Stimulated activated CD4-positive, alpha-beta T cell treated with anti-CD3 and anti-CD28 coated beads, Interleukin-12 subunit alpha, Interleukin-12 subunit beta, amount 100 ng/mL, for 4 hours (primary cell): ENCODE measurements at regions not wholly inside any gene's neighbourhood (a gene's known extent, or its start where the extent isn't known, plus 50 kb on each side); places are given as distances from the start of the nearest gene placed in this dataset.

Experiments
- DNase-seq: peaks from one replicate; pipeline ENCODE4 v3.0.0-alpha.2; 2020

- DNase-seq, result no peak
Observed at GRCh38 chr2:192357217-192357616, 162.5 kb upstream of the TMEFF2 start.

DNA sequence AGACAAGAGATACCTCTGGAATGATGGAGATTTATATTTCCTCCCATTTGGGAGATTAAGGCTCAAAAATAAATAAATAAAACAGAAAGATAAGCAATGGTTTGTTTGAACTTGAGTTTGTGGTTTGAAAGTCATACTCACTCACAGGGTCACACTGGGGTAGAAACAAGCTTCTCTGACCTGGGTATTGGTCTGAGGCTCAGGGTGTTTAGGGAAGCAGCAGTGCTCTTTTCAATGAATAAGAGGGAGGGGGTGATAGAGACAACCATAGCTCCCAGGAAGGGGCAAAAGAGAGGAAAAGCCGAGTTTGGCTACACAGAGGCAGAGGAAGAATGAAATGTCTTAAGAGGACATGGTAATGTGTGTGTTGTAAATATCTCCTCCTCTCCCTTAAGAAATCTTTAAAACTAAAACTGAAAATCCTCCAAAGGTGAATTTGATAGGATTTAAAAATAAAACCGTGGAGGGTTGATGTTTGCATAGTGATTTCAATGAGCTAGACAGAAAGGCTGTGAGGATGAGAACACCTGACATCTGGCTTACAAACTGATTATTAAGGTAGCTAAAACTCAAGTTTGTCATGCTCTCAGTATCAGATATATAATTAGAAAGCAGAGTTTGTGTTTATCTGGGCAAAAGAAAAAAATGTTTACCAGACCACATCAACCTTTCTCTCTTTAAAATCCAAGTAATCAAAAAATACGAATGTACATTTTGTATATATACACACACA is 159.9 kb upstream of the TMEFF2 start:
- DNase-seq, result no peak

GRCh38 chr2:192347542-192347941 is 152.8 kb upstream of the TMEFF2 start:
- DNase-seq, result no peak

- DNase-seq, result no peak
Observed at GRCh38 chr2:192345287-192345686, 150.6 kb upstream of the TMEFF2 start.

DNA sequence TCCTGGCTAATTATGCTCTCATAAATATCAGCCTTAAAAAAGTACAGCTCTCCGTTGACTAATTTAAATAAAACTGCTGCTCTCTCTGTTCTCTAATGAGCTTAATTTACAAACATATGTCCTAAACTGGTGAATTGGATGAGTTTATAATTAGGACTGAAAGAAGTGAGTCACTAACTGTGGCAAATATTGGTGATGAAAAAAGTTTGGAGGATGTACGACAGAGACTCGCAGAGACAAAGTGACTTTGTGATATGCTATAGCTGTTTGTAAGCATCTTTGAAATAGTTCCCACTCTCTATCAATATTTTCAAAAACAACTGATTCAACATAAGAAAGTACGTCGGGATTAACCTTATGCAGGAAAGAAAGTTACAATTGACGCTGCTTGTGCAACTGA is 138.9 kb upstream of the TMEFF2 start:
- no peak for DNase-seq

DNA sequence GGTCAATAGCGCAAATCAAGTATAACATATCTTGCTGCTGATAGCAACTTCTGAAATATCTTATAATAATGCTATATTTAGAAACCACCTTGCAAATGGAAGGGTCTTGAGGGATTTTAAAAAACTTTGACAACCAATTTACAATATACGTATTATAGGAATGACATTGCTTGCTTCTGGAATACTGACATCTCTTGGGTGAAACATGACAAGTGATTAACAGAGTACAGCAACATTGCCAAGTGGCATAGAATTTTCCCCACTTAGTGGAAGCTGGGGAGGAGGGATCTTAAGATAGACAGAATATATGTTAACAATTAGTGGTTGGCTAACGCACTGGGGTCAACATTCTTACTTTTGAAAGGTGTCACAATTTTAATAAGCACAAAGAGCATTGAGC is 133.6 kb upstream of the TMEFF2 start:
- no peak for DNase-seq

GRCh38 chr2:192327576-192327975 is 132.8 kb upstream of the TMEFF2 start:
- DNase-seq, result no peak

DNA sequence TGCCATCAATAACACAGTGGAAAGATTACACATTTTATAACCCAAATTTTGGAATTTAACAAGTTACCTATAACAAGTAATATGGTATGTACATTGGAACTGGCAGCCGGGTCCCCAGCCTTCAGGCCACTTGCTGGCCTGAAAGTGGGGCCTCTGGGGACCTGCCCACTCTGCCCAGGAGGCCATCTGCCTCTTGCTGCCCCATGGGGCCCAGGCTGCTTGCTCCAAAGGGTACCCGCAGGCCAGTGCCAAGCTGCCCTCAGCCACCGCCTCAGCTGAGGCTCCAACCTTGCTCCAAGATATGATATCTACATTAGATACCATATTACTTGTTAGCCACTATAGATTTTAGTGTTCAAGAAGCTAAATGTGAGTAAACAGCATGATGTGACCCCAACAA is 120.8 kb upstream of the TMEFF2 start:
- no peak for DNase-seq

- no peak for DNase-seq
Observed at GRCh38 chr2:192314800-192315481, 120.2 kb upstream of the TMEFF2 start.

DNA sequence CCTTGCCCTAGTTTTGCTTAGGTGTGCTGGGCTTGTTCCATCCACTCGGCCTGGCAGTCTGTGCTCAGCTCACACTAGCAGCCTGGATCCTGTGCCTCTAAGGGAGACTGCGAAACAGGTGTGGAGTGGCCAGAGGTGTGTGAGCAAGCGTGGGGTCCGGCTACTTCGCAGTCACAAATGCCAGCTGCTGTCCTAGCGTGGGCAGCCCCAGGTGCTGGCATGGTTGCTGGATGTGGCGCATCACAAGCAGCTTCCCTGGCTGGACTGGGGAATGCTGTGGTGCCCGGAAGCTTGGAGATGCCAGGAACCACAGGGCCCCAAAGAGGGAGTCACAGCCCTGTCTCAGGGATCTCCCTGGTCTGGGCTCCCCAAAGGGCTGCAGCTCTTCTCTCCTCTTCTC is 119.0 kb upstream of the TMEFF2 start:
- no peak for DNase-seq

DNA sequence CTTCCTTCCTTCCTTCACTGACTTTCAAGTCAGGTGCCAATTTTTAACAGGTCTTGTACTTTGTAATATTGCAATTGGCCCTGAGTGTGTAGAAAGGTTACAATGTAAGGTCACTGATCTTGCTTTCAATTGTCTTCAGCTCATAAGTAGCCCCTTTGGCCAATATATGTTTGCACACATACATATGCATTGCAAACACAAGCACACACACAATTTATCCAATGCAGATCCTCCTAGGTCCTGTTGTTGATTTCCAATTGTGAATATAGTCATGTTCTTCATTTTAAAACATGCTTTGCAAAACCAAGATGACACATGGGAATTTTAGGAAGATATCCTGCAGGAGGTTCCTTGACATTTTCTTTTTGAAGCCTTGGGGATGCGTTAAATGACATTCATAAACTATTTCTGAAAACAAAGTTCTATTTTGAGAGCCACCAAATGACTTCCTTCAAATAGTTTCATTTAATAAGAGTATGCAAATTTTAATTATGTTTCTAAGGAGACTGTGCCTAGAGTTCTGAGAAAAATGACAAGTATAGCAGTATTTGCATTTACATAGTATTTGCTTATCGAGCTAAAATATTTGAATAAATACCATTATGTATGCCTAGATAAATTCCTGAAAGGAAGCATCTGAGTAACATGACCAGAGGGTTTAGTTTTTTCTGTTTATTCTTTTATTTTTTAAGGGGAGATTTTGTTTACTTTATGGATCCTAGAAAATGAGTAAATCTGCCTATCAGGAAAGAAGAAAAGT is 117.1 kb upstream of the TMEFF2 start:
- DNase-seq, result no peak

DNA sequence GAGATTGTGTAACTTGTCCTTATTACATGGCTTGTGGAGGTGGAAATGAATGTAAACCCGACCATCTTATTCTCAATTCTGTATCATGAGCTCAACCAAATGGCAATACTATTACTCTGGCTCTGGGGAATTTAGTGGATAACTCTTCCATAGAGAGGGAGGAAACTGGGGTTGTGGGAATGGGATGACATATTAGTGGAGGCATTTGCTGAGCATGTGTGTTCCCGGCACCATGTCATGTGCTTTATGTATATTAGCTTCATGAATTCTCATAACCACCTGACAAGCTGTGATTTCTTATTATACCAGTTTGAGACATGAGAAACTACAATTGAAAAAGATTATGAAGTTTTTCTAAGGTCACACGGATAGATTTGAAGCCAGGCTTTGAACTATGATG is 112.8 kb upstream of the TMEFF2 start:
- no peak for DNase-seq

- DNase-seq, result no peak
Observed at GRCh38 chr2:192298664-192299063, 103.9 kb upstream of the TMEFF2 start.

- no peak for DNase-seq
Observed at GRCh38 chr2:192292478-192292877, 97.7 kb upstream of the TMEFF2 start.

DNA sequence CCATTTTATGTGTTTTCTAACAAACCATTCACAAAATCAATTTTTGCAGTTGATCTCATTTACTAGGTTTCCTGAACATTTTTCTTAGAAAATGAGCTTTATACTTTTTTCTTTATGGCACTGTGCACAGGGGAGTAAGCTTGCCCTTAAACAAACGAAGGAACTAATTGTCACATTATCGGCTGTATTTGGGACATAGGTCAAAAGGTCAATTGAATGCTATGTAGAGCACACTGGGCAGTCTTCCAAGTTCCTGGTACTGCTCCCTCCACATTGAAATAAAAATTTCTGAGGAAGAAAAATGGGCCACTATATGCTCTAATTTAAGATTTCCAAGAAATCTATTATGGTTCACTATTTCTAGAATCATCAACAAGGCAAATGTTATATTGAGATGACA is 93.6 kb upstream of the TMEFF2 start:
- DNase-seq, result no peak

DNA sequence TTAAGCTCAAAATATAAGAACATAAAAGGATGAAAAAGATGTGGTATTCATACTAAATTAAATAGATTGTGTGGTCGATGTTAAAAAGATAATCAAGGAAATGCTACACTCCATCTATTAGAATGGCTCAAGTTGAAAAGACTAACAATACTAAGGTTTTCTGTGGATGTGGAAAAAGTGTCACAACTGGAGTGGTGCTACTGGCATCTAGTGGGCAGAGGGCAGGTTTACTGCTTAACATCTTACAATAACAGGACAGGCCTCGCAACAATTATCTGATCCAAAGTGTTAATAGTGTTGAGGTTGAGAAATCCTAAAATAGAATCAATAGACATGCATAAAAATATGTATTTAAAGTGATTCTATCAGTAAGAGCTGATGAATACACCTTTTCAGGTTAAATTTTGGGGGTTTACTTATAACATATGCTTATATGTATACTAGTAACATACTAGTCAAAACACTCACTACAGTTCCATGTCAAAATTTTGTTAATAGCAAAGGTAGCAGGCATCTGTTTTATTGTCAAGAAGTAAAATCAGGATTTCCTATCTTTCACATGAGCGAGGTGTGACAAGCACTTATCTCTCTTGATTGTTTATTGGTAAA is 91.5 kb upstream of the TMEFF2 start:
- DNase-seq, result no peak

DNA sequence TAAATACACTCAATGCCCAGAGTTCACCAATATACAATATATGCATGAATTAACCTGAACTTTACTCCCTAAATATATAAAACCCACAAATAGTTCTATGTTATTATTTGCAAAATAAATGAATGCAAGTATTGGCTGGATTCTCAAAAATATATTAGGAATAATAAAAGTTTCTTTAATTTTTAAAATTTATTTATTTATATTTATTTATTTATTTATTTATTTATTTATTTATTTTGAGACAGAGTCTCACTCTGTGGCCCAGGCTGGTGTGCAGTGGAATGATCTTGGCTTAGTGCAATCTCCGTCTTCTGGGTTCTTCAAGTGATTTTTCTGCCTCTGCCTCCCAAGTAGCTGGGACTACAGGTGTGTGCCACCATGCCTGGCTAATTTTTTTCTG is 88.7 kb upstream of the TMEFF2 start:
- DNase-seq, result no peak

DNA sequence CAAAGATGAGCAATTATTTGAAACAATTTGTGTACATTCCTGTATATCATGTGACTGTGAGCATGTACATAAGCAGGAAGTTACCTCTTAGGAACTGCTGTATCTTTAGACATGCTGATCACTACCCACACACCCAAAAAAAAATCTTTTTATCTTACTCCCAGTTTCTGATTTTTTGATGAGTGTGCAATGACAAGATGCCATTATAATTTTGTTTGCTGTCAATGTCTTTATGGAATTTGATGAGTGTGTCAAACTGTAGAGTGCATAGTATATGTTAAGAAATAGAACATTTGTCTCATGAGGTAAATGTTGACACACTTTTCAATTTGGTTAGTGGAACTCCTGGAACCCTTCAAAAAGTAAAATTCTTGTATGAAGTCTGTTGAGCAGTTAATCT is 84.0 kb upstream of the TMEFF2 start:
- DNase-seq, result no peak

DNA sequence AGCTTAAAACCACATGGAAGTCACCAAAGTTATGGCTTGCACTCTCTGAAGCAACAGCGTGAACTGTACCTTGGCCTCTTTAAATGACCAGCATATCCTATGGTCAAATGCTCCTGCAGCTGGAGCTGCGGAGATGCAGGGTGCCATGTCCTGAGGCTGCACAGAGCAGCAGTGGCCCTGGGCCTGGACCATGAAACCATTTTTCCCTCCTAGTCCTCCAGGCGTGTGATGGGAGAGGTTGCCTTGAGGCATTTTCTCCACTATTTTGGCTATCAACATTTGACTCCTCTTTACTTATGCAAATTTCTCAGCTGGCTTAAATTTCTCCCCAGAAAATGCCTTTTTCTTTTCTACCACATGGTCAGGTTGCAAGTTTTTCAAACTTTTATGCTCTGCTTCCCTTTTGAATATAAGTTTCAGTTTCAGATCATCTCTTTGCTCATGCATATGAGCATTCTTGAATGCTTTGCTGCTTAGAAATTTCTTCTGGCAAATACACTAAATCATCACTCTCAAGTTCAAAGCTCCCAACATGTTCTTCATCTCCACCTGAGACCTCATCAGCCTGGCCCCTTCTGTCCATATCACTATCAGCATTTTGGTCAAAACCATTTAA is 82.9 kb upstream of the TMEFF2 start:
- DNase-seq, result no peak

- DNase-seq, result no peak
Observed at GRCh38 chr2:192275632-192276031, 80.9 kb upstream of the TMEFF2 start.

DNA sequence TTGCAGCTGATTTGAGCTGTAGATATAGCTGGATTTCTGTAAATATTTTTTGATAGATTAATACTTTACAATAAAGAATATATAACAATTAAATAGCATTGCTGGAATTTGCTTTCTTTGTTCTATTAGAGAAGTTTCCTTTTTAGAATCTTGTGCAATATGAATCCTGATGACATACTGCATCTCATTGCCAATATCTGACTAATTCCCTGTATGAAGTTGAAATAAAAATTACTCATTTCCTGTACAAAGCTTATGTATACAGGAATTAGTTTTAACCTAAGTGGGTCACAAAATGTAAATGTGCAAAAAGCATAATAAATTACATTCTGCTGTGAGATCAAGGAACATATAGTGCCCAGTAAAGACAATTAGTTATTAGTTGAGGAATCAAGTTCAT is 72.8 kb upstream of the TMEFF2 start:
- no peak for DNase-seq

DNA sequence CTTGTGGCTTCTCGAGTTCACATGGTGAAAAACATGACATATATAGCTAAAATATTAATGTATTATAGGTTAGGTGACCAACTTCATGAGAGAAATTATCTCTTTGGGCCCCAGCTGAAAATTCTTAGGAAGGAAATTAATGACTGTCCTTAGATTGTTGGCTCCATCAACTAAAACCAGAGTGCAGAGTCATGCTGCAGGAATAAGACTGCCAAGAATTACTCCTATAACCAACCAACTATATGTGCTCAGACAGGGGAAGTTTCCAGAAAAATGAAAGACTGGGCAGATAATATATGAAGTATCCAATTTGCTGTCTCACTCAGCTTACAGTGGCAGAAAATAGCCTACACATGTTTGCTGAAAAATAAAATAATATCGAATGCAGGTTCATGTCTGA is 71.0 kb upstream of the TMEFF2 start:
- DNase-seq, result no peak

- no peak for DNase-seq
Observed at GRCh38 chr2:192254444-192254843, 59.7 kb upstream of the TMEFF2 start.
